ENCODE measurements at regions not wholly inside any gene's neighbourhood (a gene's known extent, or its start where the extent isn't known, plus 50 kb on each side); places are given as distances from the start of the nearest gene placed in this dataset.

DNA sequence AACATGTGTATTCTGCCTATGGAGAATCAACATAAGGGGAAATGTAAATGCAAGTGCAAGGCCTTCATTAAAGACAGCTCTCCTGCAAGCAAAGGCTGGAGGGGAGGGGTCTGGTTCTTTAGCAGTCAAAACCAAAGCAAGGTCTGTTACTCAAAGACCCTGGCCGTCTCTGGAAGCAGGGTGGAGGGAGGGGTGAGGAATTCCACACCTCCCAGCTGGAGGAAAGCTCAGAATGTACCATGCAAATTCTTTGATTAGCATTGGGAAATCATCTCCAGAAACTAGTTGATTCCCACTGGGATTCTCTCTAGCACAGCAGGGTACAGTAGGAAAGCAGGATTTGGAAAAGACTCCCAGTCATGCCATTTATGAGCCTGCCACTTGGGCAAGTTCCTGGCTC lies 77.3 kb upstream of the ASIC2 start:
- TF ChIP-seq, protein P1, sequence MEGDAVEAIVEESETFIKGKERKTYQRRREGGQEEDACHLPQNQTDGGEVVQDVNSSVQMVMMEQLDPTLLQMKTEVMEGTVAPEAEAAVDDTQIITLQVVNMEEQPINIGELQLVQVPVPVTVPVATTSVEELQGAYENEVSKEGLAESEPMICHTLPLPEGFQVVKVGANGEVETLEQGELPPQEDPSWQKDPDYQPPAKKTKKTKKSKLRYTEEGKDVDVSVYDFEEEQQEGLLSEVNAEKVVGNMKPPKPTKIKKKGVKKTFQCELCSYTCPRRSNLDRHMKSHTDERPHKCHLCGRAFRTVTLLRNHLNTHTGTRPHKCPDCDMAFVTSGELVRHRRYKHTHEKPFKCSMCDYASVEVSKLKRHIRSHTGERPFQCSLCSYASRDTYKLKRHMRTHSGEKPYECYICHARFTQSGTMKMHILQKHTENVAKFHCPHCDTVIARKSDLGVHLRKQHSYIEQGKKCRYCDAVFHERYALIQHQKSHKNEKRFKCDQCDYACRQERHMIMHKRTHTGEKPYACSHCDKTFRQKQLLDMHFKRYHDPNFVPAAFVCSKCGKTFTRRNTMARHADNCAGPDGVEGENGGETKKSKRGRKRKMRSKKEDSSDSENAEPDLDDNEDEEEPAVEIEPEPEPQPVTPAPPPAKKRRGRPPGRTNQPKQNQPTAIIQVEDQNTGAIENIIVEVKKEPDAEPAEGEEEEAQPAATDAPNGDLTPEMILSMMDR (IDR thresholded peaks at IDR 0.05), result no peak
- no peak for TF ChIP-seq POLR2A (IDR thresholded peaks at IDR 0.05)
